Cardiac muscle cell (in vitro differentiated cells and primary cell): ENCODE measurements at regions not wholly inside any gene's neighbourhood (a gene's known extent, or its start where the extent isn't known, plus 50 kb on each side); places are given as distances from the start of the nearest gene placed in this dataset.
"Not testable (repeated sequence)": the region's sequence is repeated elsewhere in the genome, so short reads cannot be mapped to it uniquely, and the experiment has no call there.

Experiments used
- DNase-seq, 2 donors: peaks; one replicate each; pipeline versions ENCODE4 v3.0.0 to v3.0.0-alpha.2; 2010 to 2017; ENCODE audit warnings: low read depth in 1 of 2, low spot score in 1 of 2
- H3K27ac ChIP-seq: fragments of 200-600 bp; sonication (generic); 2 replicates; pipeline ENCODE4 v1.5.1; 2016
- H3K27me3 ChIP-seq: fragments of 200-600 bp; sonication (generic); 2 replicates; pipeline ENCODE4 v1.6.0; 2016; ENCODE audit warnings: control low read depth
- H3K36me3 ChIP-seq: fragments of 200-600 bp; sonication (generic); 2 replicates; pipeline ENCODE4 v1.5.1; 2016; ENCODE audit warnings: control low read depth
- H3K4me1 ChIP-seq: fragments of 200-600 bp; sonication (generic); 2 replicates; pipeline ENCODE4 v1.8.1; 2017; ENCODE audit warnings: low read depth, mild to moderate bottlenecking, mixed run types
- H3K4me3 ChIP-seq: fragments of 200-600 bp; sonication (generic); 2 replicates; pipeline ENCODE4 v1.5.1; 2016; ENCODE audit warnings: mild to moderate bottlenecking
- H3K9me3 ChIP-seq: fragments of 200-600 bp; sonication (generic); 2 replicates; pipeline ENCODE4 v1.5.1; 2017; ENCODE audit warnings: low read depth, mild to moderate bottlenecking, control low read depth
- CTCF ChIP-seq: IDR thresholded peaks from 2 replicates; pipeline ENCODE4 v1.5.1; 2012; ENCODE audit warnings: low read depth, mild to moderate bottlenecking, low read length

GRCh38 chr6:11885159-11885558 is 106.6 kb upstream of the ADTRP start:
- Histone ChIP-seq H3K4me1 (no peaks in the 10 kb centered on the region), H3K4me3 (no peak overlapping the region), H3K9me3 (no peaks in the 10 kb centered on the region), H3K27ac (no peak overlapping the region), H3K27me3 (no peaks in the 10 kb centered on the region), H3K36me3 (no peaks in the 10 kb centered on the region)
- DNase-seq, result no peak
- TF ChIP-seq CTCF, result no peak

GRCh38 chr6:11883471-11883870 is 104.9 kb upstream of the ADTRP start:
- H3K27me3 ChIP-seq, H3K4me3 ChIP-seq, H3K36me3 ChIP-seq, H3K9me3 ChIP-seq, H3K4me1 ChIP-seq, DNase-seq, H3K27ac ChIP-seq: not testable (repeated sequence)

DNA sequence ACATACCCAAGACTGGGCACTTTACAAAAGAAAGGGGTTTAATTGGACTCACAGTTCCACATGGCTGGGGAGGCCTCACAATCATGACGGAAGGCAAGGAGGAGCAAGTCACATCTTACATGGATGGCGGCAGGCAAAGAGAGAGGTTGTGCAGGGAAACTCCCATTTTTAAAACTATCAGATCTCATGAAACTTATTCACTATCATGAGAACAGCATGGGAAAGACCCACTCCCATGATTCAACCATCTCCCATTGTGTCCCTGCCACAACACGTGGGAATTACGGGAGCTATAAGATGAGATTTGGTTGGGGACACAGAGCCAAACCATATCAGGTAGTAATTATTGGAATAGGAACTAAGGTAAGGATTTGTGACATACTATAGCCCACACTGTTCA is 101.6 kb upstream of the ADTRP start:
- H3K9me3 ChIP-seq, H3K36me3 ChIP-seq, H3K4me1 ChIP-seq, H3K27ac ChIP-seq, DNase-seq, H3K27me3 ChIP-seq, H3K4me3 ChIP-seq: not testable (repeated sequence)

- H3K27ac ChIP-seq, result no peak overlapping the region
- no peaks in the 10 kb centered on the region for H3K4me1 ChIP-seq
- no peak for DNase-seq
- H3K36me3 ChIP-seq, result no peaks in the 10 kb centered on the region
- H3K4me3 ChIP-seq, result no peak overlapping the region
- TF ChIP-seq CTCF, result no peak
- H3K27me3 ChIP-seq, result no peaks in the 10 kb centered on the region
- H3K9me3 ChIP-seq, result no peaks in the 10 kb centered on the region
These were observed 100.1 kb upstream of the ADTRP start for GRCh38 chr6:11878735-11879134.

- Histone ChIP-seq H3K27ac (no peak overlapping the region), H3K27me3 (no peaks in the 10 kb centered on the region), H3K4me1 (no peaks in the 10 kb centered on the region), H3K9me3 (no peaks in the 10 kb centered on the region), H3K36me3 (no peaks in the 10 kb centered on the region), H3K4me3 (no peak overlapping the region)
- DNase-seq, result no peak
- TF ChIP-seq CTCF, result no peak
These were observed 99.4 kb upstream of the ADTRP start for GRCh38 chr6:11878029-11878428.

DNA sequence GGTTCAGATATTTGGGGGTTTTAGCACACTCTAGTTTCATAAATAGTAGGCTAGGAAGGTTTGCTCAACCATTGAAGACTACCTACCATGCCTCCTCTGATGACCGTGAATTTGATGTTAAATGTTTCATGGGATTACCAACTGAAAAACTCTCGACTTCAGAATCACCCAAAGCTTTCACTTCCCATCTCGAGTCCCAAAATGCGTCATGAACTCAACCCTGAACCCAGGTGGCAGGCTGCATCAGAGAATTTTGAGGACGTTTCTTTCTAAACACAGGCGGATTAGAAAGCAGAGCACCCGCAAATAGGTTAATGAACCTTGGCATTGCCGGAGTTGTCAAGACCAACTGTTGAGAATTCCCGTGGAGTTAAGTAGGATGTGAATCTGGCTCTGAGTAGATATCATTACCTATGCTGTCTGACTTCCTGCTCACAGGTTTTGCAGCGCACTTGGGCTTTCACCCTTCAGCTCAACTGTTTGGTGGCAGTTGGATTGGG is 98.4 kb upstream of the ADTRP start:
- H3K4me3 ChIP-seq, result no peak overlapping the region
- no peaks in the 10 kb centered on the region for H3K36me3 ChIP-seq
- no peaks in the 10 kb centered on the region for H3K27me3 ChIP-seq
- H3K27ac ChIP-seq, result no peak overlapping the region
- no peak for DNase-seq
- TF ChIP-seq CTCF, result no peak
- no peaks in the 10 kb centered on the region for H3K4me1 ChIP-seq
- no peaks in the 10 kb centered on the region for H3K9me3 ChIP-seq

- TF ChIP-seq CTCF, result no peak
- H3K4me3 ChIP-seq, result no peak overlapping the region
- no peaks in the 10 kb centered on the region for H3K27me3 ChIP-seq
- no peaks in the 10 kb centered on the region for H3K36me3 ChIP-seq
- H3K9me3 ChIP-seq, result no peaks in the 10 kb centered on the region
- H3K27ac ChIP-seq, result no peak overlapping the region
- DNase-seq, result no peak
- no peaks in the 10 kb centered on the region for H3K4me1 ChIP-seq
These were observed 96.9 kb upstream of the ADTRP start for GRCh38 chr6:11875325-11876109.
